Astrocyte (in vitro differentiated cells and primary cell): ENCODE measurements at regions not wholly inside any gene's neighbourhood (a gene's known extent, or its start where the extent isn't known, plus 50 kb on each side); places are given as distances from the start of the nearest gene placed in this dataset.

Experiments
- DNase-seq: peaks from one replicate; pipeline ENCODE4 v3.0.0-alpha.2; 2010; ENCODE audit warnings: low read depth
- FAIRE-seq: peaks from 2 replicates; lab custom pipeline; 2011; peaks lifted over from hg19 to GRCh38; lab: Jason Lieb, UNC
- H2AFZ ChIP-seq: 2 replicates; pipeline ENCODE4 v1.6.0; 2012; ENCODE audit warnings: low read depth, low read length, inconsistent platforms
- H3K27ac ChIP-seq: 2 replicates; pipeline ENCODE4 v1.5.1; 2011; ENCODE audit warnings: low read depth, low read length, inconsistent platforms
- H3K27me3 ChIP-seq: 2 replicates; pipeline ENCODE4 v1.6.0; 2011; ENCODE audit warnings: low read length, inconsistent platforms; ENCODE audit not compliant: insufficient read depth
- H3K36me3 ChIP-seq: 2 replicates; pipeline ENCODE4 v1.5.1; 2011; ENCODE audit warnings: low read length, inconsistent platforms; ENCODE audit not compliant: insufficient read depth
- H3K4me1 ChIP-seq: 2 replicates; pipeline ENCODE4 v1.5.1; 2011; ENCODE audit warnings: low read length, inconsistent platforms; ENCODE audit not compliant: insufficient read depth
- H3K4me2 ChIP-seq: 2 replicates; pipeline ENCODE4 v1.6.0; 2012; ENCODE audit warnings: low read length, inconsistent platforms
- H3K4me3 ChIP-seq: 2 replicates; pipeline ENCODE4 v1.5.1; 2011; ENCODE audit warnings: low read depth, mild to moderate bottlenecking, low read length, inconsistent platforms; ENCODE audit not compliant: insufficient read depth
- H3K79me2 ChIP-seq: 2 replicates; pipeline ENCODE4 v1.6.0; 2012; ENCODE audit warnings: mild to moderate bottlenecking, low read length, inconsistent platforms; ENCODE audit not compliant: insufficient read depth
- H3K9ac ChIP-seq: 2 replicates; pipeline ENCODE4 v1.6.0; 2012; ENCODE audit warnings: mild to moderate bottlenecking, low read length, inconsistent platforms
- H3K9me3 ChIP-seq: 2 replicates; pipeline ENCODE4 v1.5.1; 2012; ENCODE audit warnings: low read depth, mild to moderate bottlenecking, low read length, inconsistent platforms; ENCODE audit not compliant: insufficient read depth
- H4K20me1 ChIP-seq: 2 replicates; pipeline ENCODE4 v1.6.0; 2012; ENCODE audit warnings: low read length, inconsistent platforms; ENCODE audit not compliant: insufficient read depth
- H3K27ac Mint-ChIP-seq: one replicate; pipeline ENCODE4 v1.8.0; 2021; ENCODE audit warnings: mild to moderate bottlenecking, mixed read lengths; ENCODE audit not compliant: unreplicated experiment
- H3K27me3 Mint-ChIP-seq: one replicate; pipeline ENCODE4 v1.8.0; 2021; ENCODE audit warnings: low read depth, mixed read lengths; ENCODE audit not compliant: unreplicated experiment
- H3K36me3 Mint-ChIP-seq: one replicate; pipeline ENCODE4 v1.8.0; 2021; ENCODE audit warnings: low read depth, mixed read lengths; ENCODE audit not compliant: unreplicated experiment
- H3K4me1 Mint-ChIP-seq: one replicate; pipeline ENCODE4 v1.8.0; 2021; ENCODE audit warnings: low read depth, mixed read lengths; ENCODE audit not compliant: unreplicated experiment
- H3K4me3 Mint-ChIP-seq: one replicate; pipeline ENCODE4 v1.8.0; 2021; ENCODE audit warnings: mild to moderate bottlenecking, moderate library complexity, mixed read lengths; ENCODE audit not compliant: unreplicated experiment
- H3K9me3 Mint-ChIP-seq: one replicate; pipeline ENCODE4 v1.8.0; 2021; ENCODE audit warnings: mild to moderate bottlenecking, mixed read lengths; ENCODE audit not compliant: unreplicated experiment
- EZH2 ChIP-seq: IDR thresholded peaks from 2 replicates; pipeline ENCODE4 v1.6.1; 2012; ENCODE audit warnings: mild to moderate bottlenecking, low read length, inconsistent platforms; ENCODE audit not compliant: insufficient read depth
- TF ChIP-seq, protein P1 (sequence below): IDR thresholded peaks from 2 replicates; pipeline ENCODE4 v1.5.1; 2011; ENCODE audit warnings: low read depth, mild to moderate bottlenecking, inconsistent platforms, low read length, moderate library complexity; ENCODE audit not compliant: insufficient read depth

DNA sequence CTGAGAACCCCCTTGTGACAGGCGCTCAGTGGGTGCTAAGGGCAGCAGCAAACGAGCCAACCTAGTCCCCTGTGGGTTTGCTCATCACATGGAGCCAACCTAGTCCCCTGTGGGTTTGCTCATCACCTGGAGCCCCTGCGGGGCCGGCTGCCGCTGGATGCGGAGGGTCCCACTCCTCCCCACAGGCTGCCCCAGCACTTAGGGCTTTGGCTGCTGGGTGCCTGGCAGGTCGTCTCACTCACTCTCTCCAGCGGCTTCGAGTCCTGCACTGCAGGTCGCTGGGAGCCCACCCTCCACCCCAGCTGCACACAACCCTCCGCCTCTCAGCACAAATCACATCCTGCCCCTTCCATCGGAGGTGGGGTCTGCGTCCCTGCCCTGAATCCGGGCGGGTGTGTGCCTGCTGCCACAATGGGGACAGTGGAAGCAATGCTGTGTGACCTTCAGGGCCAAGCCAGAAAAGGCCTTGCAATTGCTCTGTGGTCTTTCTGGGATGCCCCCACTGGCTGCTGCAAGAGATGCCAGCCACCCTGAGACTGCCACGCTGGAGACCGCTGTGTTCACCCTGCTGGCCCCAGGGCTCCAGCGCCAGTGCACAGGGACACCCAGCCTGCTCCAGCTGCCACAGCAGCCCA, 248.1 kb upstream of the SALL3 start:
- H3K4me1 Mint-ChIP-seq: no peaks in the 10 kb centered on the region
- H3K4me2 ChIP-seq: no peak overlapping the region
- H2AFZ ChIP-seq: no peak overlapping the region
- no peak for DNase-seq
- H3K9me3 ChIP-seq: peaks cover 6% of the 10 kb centered on the region
- H3K9ac ChIP-seq: no peak overlapping the region
- H3K36me3 Mint-ChIP-seq: no peaks in the 10 kb centered on the region
- H3K27me3 Mint-ChIP-seq: no peaks in the 10 kb centered on the region
- H3K36me3 ChIP-seq: no peaks in the 10 kb centered on the region
- no peaks in the 10 kb centered on the region for H4K20me1 ChIP-seq
- no peak for FAIRE-seq
- H3K27me3 ChIP-seq: no peaks in the 10 kb centered on the region
- no peak overlapping the region for H3K27ac ChIP-seq
- H3K4me1 ChIP-seq: no peaks in the 10 kb centered on the region
- no peak overlapping the region for H3K4me3 ChIP-seq
- no peak overlapping the region for H3K4me3 Mint-ChIP-seq
- no peak overlapping the region for H3K27ac Mint-ChIP-seq
- peaks cover 12% of the 10 kb centered on the region for H3K9me3 Mint-ChIP-seq
- H3K79me2 ChIP-seq: no peaks in the 10 kb centered on the region
- no peak for TF ChIP-seq EZH2
- TF ChIP-seq, protein P1, sequence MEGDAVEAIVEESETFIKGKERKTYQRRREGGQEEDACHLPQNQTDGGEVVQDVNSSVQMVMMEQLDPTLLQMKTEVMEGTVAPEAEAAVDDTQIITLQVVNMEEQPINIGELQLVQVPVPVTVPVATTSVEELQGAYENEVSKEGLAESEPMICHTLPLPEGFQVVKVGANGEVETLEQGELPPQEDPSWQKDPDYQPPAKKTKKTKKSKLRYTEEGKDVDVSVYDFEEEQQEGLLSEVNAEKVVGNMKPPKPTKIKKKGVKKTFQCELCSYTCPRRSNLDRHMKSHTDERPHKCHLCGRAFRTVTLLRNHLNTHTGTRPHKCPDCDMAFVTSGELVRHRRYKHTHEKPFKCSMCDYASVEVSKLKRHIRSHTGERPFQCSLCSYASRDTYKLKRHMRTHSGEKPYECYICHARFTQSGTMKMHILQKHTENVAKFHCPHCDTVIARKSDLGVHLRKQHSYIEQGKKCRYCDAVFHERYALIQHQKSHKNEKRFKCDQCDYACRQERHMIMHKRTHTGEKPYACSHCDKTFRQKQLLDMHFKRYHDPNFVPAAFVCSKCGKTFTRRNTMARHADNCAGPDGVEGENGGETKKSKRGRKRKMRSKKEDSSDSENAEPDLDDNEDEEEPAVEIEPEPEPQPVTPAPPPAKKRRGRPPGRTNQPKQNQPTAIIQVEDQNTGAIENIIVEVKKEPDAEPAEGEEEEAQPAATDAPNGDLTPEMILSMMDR: no peak

DNA sequence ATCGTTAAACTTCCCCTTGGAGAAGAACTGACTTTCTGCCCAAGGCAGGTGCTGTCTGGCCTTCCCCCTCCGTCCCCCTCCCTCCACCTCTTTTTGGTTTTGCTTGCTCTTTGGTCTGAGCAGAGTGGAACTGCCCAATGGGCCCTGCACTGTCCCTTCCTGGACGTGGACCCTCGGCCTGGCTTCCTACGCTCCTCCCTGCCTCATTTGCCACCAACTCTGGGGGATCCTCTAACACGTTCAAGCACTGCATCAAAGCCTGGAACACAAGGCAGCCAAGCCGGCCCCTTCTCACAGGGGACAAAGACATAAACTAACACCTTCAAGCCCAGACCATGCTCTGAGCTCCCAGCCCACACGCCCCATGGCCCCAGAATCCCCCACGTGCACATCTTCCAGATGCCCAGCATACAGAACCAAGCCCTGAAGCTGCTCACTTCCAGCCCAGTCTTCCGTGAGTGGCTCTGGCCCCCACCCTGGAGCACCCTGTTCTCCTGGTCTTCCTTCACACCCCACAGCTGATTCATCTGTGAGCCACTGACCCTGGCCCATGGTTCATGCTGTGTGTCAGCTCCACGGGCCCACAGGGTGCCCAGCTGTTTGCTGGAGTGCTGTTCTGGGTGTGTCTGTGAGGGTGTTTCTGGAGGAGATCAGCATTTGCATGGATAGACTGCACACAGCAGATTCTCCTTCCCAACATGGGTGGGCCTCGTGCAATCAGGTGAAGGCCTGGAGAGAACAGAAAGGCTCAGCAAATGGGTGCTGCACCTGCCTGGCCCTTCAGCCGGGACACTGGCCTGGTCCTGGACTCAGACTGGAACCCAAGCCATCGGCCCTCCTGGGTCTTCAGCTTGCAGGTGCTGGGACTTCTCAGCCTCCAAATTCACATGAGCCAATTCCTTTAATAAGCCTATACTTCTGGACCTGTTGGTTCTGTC, 247.1 kb upstream of the SALL3 start:
- Histone ChIP-seq H3K27me3 (no peaks in the 10 kb centered on the region), H2AFZ (no peak overlapping the region), H3K4me1 (no peaks in the 10 kb centered on the region), H3K9me3 (peaks cover 6% of the 10 kb centered on the region), H3K4me3 (no peak overlapping the region), H3K36me3 (no peaks in the 10 kb centered on the region), H3K4me2 (no peak overlapping the region), H3K9ac (no peak overlapping the region), H3K79me2 (no peaks in the 10 kb centered on the region), H4K20me1 (no peaks in the 10 kb centered on the region), H3K27ac (no peak overlapping the region)
- Mint-ChIP-seq H3K4me3 (no peak overlapping the region), H3K9me3 (peaks cover 17% of the 10 kb centered on the region), H3K27ac (no peak overlapping the region), H3K36me3 (no peaks in the 10 kb centered on the region), H3K27me3 (no peaks in the 10 kb centered on the region), H3K4me1 (no peaks in the 10 kb centered on the region)
- DNase-seq (no peak), FAIRE-seq (no peak)
- TF ChIP-seq EZH2: no peak
- TF ChIP-seq, protein P1: no peak
